Brain microvascular endothelial cell (primary cell): ENCODE measurements at regions not wholly inside any gene's neighbourhood (a gene's known extent, or its start where the extent isn't known, plus 50 kb on each side); places are given as distances from the start of the nearest gene placed in this dataset.

Experiments used
- DNase-seq: peaks from one replicate; pipeline ENCODE4 v3.0.0-alpha.2; 2020
- H3K27ac ChIP-seq: fragments of 250-450 bp; sonication (Bioruptor Pico); 2 replicates; pipeline ENCODE4 v1.5.1; 2020; ENCODE audit warnings: mild to moderate bottlenecking, moderate library complexity
- H3K27me3 ChIP-seq: fragments of 250-450 bp; sonication (Bioruptor Pico); replicated peaks from 2 replicates; pipeline ENCODE4 v1.5.1; 2020; ENCODE audit warnings: mild to moderate bottlenecking
- H3K36me3 ChIP-seq: fragments of 250-450 bp; sonication (Bioruptor Pico); replicated peaks from 2 replicates; pipeline ENCODE4 v1.5.1; 2020; ENCODE audit warnings: mild to moderate bottlenecking
- H3K4me3 ChIP-seq: 2 replicates; pipeline ENCODE4 v1.5.1; 2011; ENCODE audit warnings: low read depth, mild to moderate bottlenecking, control low read depth, low read length, moderate library complexity
- CTCF ChIP-seq: IDR thresholded peaks from 2 replicates; pipeline ENCODE4 v1.5.1; 2011; ENCODE audit warnings: low read depth, mild to moderate bottlenecking, moderate library complexity, low read length, control low read depth, inconsistent platforms; ENCODE audit errors: missing control alignments
- in situ Hi-C: cut with HindIII; loops from 2 replicates; pipeline ENCODE4 v1.10.0; 2017; ENCODE audit warnings: low sequenced_read_pairs, low pct_ligation_motif_present

- no peak for TF ChIP-seq CTCF
- Histone ChIP-seq H3K27me3 (no peaks in the 10 kb centered on the region), H3K4me3 (no peak overlapping the region), H3K36me3 (no peaks in the 10 kb centered on the region), H3K27ac (no peak overlapping the region)
- no peak for DNase-seq
- in situ Hi-C loops = no loop called here
Measured at GRCh38 chr1:208336137-208336518, 91.9 kb upstream of the PLXNA2 start.

DNA sequence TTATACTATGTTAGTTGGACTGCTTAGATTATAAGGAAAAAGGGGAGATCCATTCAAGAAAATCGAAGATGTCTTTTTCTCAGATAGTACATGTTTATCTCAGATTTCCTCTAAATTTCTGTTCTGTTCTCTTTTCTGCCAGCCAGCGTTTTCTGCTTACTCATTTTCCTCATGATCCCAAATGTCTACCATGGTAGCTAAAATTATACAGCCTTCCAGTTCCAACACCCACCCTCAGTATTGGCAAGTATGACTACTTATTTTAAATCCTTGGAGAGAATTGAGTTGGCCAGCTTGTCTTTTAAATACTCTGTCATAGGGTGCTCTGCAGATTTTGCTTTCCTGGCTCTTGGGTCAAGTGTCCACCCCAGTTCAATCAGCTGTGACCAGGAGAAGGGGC lies 95.7 kb upstream of the PLXNA2 start:
- DNase-seq = no peak
- in situ Hi-C loops = no loop called here
- no peak for TF ChIP-seq CTCF

GRCh38 chr1:208343226-208343625 lies 99.0 kb upstream of the PLXNA2 start:
- in situ Hi-C loops = no loop called here
- no peak for DNase-seq
- no peak for TF ChIP-seq CTCF
- Histone ChIP-seq H3K27me3 (no peaks in the 10 kb centered on the region), H3K27ac (no peak overlapping the region), H3K4me3 (no peak overlapping the region), H3K36me3 (no peaks in the 10 kb centered on the region)

More for the DNA sequence above, 95.7 kb upstream of the PLXNA2 start:
- Histone ChIP-seq H3K4me3 (no peak overlapping the region), H3K27ac (no peak overlapping the region), H3K27me3 (no peaks in the 10 kb centered on the region), H3K36me3 (no peaks in the 10 kb centered on the region)

- no peak overlapping the region for H3K4me3 ChIP-seq
- H3K27ac ChIP-seq = no peak overlapping the region
- in situ Hi-C loops = no loop called here
- H3K27me3 ChIP-seq = no peaks in the 10 kb centered on the region
- H3K36me3 ChIP-seq = no peaks in the 10 kb centered on the region
- no peak for TF ChIP-seq CTCF
- DNase-seq = no peak
Measured at GRCh38 chr1:208344202-208344857, 100.1 kb upstream of the PLXNA2 start.

DNA sequence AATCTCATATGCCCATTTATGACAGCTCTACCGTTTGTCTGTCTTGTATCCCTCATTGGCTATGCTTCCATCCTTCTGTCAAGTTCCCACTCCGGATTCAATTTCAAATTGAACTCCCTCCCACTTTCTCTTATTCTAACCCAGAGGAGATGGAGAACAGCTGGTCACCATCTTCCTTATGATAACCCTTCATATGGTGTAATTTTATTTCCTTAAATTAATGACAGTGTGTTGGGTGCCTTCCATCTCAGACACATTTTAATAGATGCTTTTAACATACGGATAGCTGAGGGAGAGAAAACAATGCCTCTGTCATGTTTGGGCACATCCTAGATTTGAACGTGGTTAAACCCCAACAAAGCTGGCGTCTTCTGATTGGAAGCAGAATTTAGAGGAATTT lies 103.0 kb upstream of the PLXNA2 start:
- H3K4me3 ChIP-seq = no peak overlapping the region
- no peak for TF ChIP-seq CTCF
- no peaks in the 10 kb centered on the region for H3K27me3 ChIP-seq
- H3K27ac ChIP-seq = no peak overlapping the region
- no peaks in the 10 kb centered on the region for H3K36me3 ChIP-seq
- no peak for DNase-seq
- in situ Hi-C loops = no loop called here

DNA sequence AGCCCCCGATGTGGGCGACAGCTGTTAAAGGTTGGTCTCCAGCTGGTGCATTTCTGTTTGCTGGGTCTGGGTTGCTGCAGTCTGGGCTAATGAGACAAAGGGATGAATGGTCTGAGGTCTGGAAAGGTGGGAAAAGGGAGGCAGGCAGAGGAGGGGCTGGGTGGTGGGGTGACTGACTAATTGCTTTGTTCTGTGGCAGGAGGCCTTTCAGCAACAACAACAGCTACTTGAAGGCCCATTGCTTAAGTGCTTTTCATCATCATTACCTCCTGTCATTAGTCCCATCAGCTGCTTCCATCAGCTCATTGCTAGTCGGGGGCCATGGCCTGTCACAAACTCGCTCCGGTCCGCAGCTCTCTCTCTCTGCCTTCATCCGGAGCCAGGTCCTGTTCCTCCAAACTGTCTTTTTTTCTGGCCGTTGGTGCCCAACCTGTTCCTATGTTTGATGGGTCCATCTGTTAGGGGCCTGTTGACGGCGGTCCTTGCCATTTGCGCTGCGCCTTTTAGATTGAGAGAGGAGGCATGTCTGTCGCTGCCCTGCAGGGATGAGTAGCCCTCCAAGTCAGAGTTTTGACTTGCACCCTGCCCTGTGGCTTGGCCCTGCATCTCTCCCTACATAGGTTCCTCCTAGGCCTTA lies 105.6 kb upstream of the PLXNA2 start:
- in situ Hi-C loops = no loop called here
- H3K36me3 ChIP-seq = no peaks in the 10 kb centered on the region
- no peak overlapping the region for H3K27ac ChIP-seq
- DNase-seq = no peak
- no peak overlapping the region for H3K4me3 ChIP-seq
- no peaks in the 10 kb centered on the region for H3K27me3 ChIP-seq
- TF ChIP-seq CTCF = no peak
